ENCODE measurements at regions not wholly inside any gene's neighbourhood (a gene's known extent, or its start where the extent isn't known, plus 50 kb on each side); places are given as distances from the start of the nearest gene placed in this dataset.
"Not testable (repeated sequence)": the region's sequence is repeated elsewhere in the genome, so short reads cannot be mapped to it uniquely, and the experiment has no call there.

DNA sequence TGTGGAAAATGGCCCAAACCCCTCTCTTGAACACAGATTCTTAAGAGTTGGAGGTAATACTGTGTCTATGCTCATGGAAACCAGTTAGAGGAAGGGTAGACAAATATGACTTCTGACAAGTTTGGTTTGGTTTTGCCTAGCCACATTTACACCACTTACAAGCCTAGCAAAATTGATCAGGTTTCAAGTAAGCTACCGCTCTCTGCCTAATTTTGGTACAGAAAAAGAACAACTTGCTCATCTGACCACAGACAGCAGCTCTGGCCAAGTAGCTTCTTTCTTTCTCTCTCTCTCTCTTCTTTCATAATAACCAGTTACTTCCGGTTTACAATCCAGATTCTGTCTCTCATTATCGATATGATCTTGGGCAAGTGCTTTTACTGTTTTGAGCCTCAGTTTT is 260.0 kb downstream of the GLUD2 start:
- no peaks in the 10 kb centered on the region for H3K9me3 Mint-ChIP-seq
- peak overlapping the region; percentile 65 for H3K27ac Mint-ChIP-seq
- peaks cover 9% of the 10 kb centered on the region for H3K27me3 Mint-ChIP-seq
- no peaks in the 10 kb centered on the region for H3K36me3 Mint-ChIP-seq (ENCODE audit: low read depth)
- peaks cover 16% of the 10 kb centered on the region for H3K4me1 Mint-ChIP-seq (ENCODE audit: low read depth)
- no peak overlapping the region for H3K4me3 Mint-ChIP-seq

DNA sequence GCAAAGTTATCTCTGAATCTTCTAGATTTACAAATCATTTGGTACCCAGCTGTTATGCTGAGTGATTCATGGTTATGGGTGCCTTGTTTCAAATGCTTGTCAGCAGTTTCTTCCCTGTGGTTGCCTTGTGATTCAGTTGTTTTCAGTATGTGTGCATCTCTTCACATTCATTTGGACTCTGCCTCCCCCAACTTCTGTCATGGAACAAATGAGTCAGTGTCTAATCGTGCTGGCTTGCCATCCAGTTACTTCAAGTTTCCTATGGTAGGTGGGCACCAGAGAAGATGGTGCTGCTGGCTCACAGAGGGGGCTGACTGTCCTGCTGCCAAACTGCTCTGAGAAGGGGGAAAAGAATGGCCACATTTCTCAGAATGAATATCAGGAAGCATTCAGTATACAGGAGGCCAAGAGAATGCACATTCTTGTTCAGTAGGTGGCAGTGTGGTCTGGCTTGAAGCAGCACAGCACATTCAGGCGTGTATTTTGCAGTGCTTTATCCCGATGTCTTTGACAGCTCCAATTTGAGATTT is 260.9 kb downstream of the GLUD2 start:
- no peaks in the 10 kb centered on the region for H3K36me3 Mint-ChIP-seq (ENCODE audit: low read depth)
- peak overlapping the region; percentile 49 for H3K4me3 Mint-ChIP-seq
- H3K4me1 Mint-ChIP-seq (ENCODE audit: low read depth) = peaks cover 16% of the 10 kb centered on the region
- H3K9me3 Mint-ChIP-seq = no peaks in the 10 kb centered on the region
- H3K27me3 Mint-ChIP-seq = peaks cover 9% of the 10 kb centered on the region
- H3K27ac Mint-ChIP-seq = peak overlapping the region; percentile 85

GRCh38 chrX:121310820-121311219 is 263.4 kb downstream of the GLUD2 start:
- Mint-ChIP-seq H3K27me3 (no peaks in the 10 kb centered on the region), H3K4me3 (no peak overlapping the region), H3K4me1 (ENCODE audit: low read depth) (peaks cover 16% of the 10 kb centered on the region), H3K27ac (no peak overlapping the region), H3K36me3 (ENCODE audit: low read depth) (no peaks in the 10 kb centered on the region), H3K9me3 (no peaks in the 10 kb centered on the region)

DNA sequence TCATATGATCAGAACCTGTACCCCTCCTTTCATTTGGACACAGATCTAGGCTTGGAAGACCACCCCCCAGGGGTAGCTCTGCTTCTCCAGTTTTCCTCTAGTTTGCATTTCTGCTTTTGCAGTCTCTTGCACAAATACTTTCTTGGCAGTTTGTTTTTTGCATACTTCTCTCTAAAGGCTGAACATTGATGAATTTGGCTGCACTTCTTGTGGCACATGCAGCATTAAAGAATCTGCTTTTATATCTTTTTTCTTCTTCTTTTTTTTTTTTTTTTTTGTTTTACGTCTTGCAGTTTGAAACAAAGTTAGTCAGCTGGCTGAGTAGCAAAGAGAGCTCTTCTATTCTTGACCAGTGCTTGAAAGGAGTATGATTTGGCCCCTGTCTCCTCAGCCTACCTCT is 273.0 kb downstream of the GLUD2 start:
- Mint-ChIP-seq H3K36me3 (ENCODE audit: low read depth) (no peaks in the 10 kb centered on the region), H3K4me3 (no peak overlapping the region), H3K9me3 (no peaks in the 10 kb centered on the region)

GRCh38 chrX:121322159-121322558 is 274.7 kb downstream of the GLUD2 start:
- Mint-ChIP-seq H3K4me3 (no peak overlapping the region), H3K36me3 (ENCODE audit: low read depth) (no peaks in the 10 kb centered on the region), H3K9me3 (no peaks in the 10 kb centered on the region), H3K27ac (no peak overlapping the region), H3K4me1 (ENCODE audit: low read depth) (no peaks in the 10 kb centered on the region), H3K27me3 (peaks cover 4% of the 10 kb centered on the region)

More for the DNA sequence above, 273.0 kb downstream of the GLUD2 start:
- no peaks in the 10 kb centered on the region for H3K4me1 Mint-ChIP-seq (ENCODE audit: low read depth)
- peaks cover 4% of the 10 kb centered on the region for H3K27me3 Mint-ChIP-seq
- no peak overlapping the region for H3K27ac Mint-ChIP-seq

GRCh38 chrX:121323337-121323736 is 275.9 kb downstream of the GLUD2 start:
- Mint-ChIP-seq H3K9me3 (no peaks in the 10 kb centered on the region), H3K4me1 (ENCODE audit: low read depth) (no peaks in the 10 kb centered on the region), H3K27ac (no peak overlapping the region), H3K27me3 (peaks cover 4% of the 10 kb centered on the region), H3K36me3 (ENCODE audit: low read depth) (no peaks in the 10 kb centered on the region), H3K4me3 (no peak overlapping the region)

DNA sequence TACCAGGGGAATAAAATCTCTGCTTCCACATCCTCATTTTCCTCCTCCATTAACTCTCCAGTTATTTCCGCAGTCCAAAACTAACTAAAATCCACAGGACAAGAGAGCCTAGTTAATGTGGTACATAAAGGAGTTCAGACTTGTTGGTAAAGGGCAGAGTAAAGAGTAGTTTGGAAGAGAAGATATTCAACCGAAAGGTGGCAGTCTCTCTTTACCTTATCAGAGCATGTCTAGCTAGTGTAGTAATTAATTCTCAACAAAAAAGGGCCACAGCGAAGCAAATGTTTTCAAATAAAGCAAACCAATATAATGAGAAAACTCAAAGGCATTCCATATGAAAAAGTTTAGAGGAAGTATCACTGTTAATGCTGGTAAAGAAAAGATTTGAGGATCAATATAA is 286.5 kb downstream of the GLUD2 start:
- no peaks in the 10 kb centered on the region for H3K4me1 Mint-ChIP-seq (ENCODE audit: low read depth)
- H3K9me3 Mint-ChIP-seq = no peaks in the 10 kb centered on the region
- H3K4me3 Mint-ChIP-seq = no peak overlapping the region
- no peak overlapping the region for H3K27ac Mint-ChIP-seq
- no peaks in the 10 kb centered on the region for H3K36me3 Mint-ChIP-seq (ENCODE audit: low read depth)
- H3K27me3 Mint-ChIP-seq = no peaks in the 10 kb centered on the region

DNA sequence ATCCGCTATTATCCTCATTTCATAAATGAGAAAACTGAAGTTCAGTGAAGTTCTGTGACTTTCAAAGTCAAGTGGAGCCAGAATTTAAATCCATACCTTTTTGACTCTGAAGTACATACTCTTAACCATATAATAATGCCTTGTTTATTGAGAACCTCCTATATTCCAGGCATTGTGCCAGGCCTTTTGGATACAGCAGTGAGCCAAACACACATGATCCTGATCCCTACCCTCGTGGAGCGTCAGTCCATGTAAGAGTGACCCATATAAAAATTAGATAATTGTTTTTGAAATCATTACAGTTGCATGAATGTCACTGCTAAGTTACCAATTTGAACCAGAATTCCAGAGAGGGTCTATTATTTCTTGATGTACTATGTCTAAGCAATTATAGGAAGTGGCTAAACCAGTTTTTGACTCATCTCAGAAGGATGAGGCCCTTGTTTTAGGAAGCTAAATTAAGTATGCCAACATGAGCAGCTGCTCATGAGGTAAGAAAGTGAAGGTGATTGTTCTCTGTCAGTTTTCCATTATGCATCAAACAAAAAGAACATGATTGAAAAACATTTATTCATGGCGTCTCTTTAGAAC is 289.5 kb downstream of the GLUD2 start:
- no peaks in the 10 kb centered on the region for H3K27me3 Mint-ChIP-seq
- H3K4me3 Mint-ChIP-seq = no peak overlapping the region
- no peaks in the 10 kb centered on the region for H3K4me1 Mint-ChIP-seq (ENCODE audit: low read depth)
- H3K27ac Mint-ChIP-seq = no peak overlapping the region
- no peaks in the 10 kb centered on the region for H3K36me3 Mint-ChIP-seq (ENCODE audit: low read depth)
- H3K9me3 Mint-ChIP-seq = no peaks in the 10 kb centered on the region

DNA sequence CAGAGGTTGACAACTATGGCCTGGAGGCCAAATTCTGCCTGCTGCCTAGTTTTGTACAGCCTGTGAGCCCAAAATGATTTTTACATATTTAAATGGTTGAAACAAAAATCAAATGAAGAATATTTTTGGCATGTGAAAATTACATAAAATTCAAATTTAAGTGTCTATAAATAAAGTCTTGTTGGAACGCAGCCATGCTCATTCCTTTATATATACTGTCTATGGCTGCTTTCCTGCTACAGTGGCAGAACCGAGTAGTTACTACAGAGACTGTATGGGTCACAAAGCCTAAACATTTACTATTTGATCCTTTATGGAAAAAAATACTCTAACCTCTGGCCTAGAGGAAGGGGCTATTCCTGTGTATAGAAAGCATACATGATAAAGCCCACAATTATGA is 290.4 kb downstream of the GLUD2 start:
- H3K27ac Mint-ChIP-seq = no peak overlapping the region
- no peaks in the 10 kb centered on the region for H3K9me3 Mint-ChIP-seq
- H3K4me1 Mint-ChIP-seq (ENCODE audit: low read depth) = no peaks in the 10 kb centered on the region
- H3K4me3 Mint-ChIP-seq = no peak overlapping the region
- H3K36me3 Mint-ChIP-seq (ENCODE audit: low read depth) = no peaks in the 10 kb centered on the region
- H3K27me3 Mint-ChIP-seq = no peaks in the 10 kb centered on the region

GRCh38 chrX:121349263-121349662 is 301.9 kb downstream of the GLUD2 start:
- Mint-ChIP-seq H3K27ac (no peak overlapping the region), H3K36me3 (ENCODE audit: low read depth) (no peaks in the 10 kb centered on the region), H3K9me3 (no peaks in the 10 kb centered on the region), H3K27me3 (no peaks in the 10 kb centered on the region), H3K4me3 (no peak overlapping the region), H3K4me1 (ENCODE audit: low read depth) (no peaks in the 10 kb centered on the region)

DNA sequence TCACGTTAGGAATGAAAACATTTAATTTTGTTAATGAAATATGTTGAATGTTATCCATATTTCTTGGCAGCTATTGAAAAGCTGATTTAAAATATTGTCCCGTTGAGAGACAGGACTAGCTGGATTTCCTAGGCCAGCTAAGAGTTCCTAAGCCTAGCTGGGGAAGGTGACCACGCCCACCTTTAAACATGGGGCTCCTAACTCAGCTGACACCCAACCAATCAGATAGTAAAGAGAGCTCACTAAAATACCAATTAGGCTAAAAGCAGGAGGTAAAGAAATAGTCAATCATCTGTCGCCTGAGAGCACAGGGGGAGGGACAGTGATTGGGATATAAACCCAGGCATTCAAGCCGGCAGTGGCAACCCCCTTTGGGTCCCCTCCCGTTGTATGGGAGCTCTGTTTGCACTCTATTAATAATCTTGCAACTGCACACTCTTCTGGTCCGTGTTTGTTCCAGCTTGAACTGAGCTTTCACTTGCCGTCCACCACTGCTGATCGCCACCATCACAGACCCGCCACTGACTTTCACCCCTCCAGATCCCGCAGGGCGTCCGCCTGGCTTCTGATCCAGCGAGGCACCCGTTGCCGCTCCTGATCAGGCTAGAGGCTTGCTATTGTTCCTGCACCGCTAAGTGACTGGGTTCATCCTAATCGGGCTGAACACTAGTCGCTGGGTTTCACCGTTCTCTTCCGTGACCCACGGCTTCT is 308.9 kb downstream of the GLUD2 start:
- Mint-ChIP-seq H3K9me3 (no peaks in the 10 kb centered on the region), H3K27me3 (no peaks in the 10 kb centered on the region), H3K27ac (no peak overlapping the region), H3K36me3 (ENCODE audit: low read depth) (no peaks in the 10 kb centered on the region), H3K4me1 (ENCODE audit: low read depth) (no peaks in the 10 kb centered on the region), H3K4me3 (no peak overlapping the region)

DNA sequence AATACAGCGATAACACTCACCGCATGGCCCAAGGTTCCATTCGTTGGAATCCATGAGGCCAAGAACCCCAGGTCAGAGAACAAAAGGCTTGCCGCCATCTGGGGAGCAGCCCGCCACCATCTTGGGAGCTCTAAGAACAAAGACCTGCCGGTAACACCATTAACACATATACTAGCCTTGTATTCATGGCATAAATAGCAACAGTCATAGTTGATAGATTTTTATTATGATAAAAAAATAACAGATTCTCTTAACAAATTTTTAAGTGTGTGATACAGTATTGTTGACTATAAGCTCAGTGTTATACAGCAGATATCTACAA is 309.4 kb downstream of the GLUD2 start:
- no peaks in the 10 kb centered on the region for H3K9me3 Mint-ChIP-seq
- H3K4me3 Mint-ChIP-seq = no peak overlapping the region
- H3K27me3 Mint-ChIP-seq = no peaks in the 10 kb centered on the region
- no peak overlapping the region for H3K27ac Mint-ChIP-seq
- no peaks in the 10 kb centered on the region for H3K36me3 Mint-ChIP-seq (ENCODE audit: low read depth)
- no peaks in the 10 kb centered on the region for H3K4me1 Mint-ChIP-seq (ENCODE audit: low read depth)

DNA sequence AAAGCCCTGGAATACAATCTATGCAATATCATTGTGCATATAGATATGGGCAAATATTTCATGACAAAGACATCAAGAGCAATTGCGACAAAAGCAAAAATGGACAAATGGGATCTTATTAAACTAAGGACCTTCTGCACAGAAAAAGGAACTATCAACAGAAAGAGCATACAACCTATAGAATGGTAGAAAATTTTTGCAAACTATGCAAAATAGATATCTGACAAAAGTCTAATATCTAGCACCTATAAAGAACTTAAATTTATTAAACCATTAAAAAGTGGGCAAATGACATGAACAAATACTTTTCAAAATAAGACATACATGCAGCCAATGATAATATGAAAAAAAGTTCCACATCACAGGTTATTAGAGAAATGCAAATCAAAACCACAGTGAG is 312.9 kb downstream of the GLUD2 start:
- Mint-ChIP-seq H3K9me3 (no peaks in the 10 kb centered on the region), H3K27me3 (no peaks in the 10 kb centered on the region), H3K4me3 (no peak overlapping the region), H3K36me3 (ENCODE audit: low read depth) (no peaks in the 10 kb centered on the region), H3K4me1 (ENCODE audit: low read depth) (no peaks in the 10 kb centered on the region), H3K27ac (no peak overlapping the region)

- H3K4me3 Mint-ChIP-seq = no peak overlapping the region
- H3K9me3 Mint-ChIP-seq = no peaks in the 10 kb centered on the region
- H3K4me1 Mint-ChIP-seq (ENCODE audit: low read depth) = no peaks in the 10 kb centered on the region
- no peak overlapping the region for H3K27ac Mint-ChIP-seq
- H3K27me3 Mint-ChIP-seq = no peaks in the 10 kb centered on the region
- no peaks in the 10 kb centered on the region for H3K36me3 Mint-ChIP-seq (ENCODE audit: low read depth)
These were observed 318.3 kb downstream of the GLUD2 start for GRCh38 chrX:121365572-121366161.

GRCh38 chrX:121374471-121374870 is 327.1 kb downstream of the GLUD2 start:
- no peaks in the 10 kb centered on the region for H3K27me3 Mint-ChIP-seq
- no peak overlapping the region for H3K4me3 Mint-ChIP-seq

GRCh38 chrX:121381915-121382314 is 334.5 kb downstream of the GLUD2 start:
- H3K9me3 Mint-ChIP-seq; H3K4me3 Mint-ChIP-seq; H3K36me3 Mint-ChIP-seq (ENCODE audit: low read depth); H3K27ac Mint-ChIP-seq; H3K4me1 Mint-ChIP-seq (ENCODE audit: low read depth); H3K27me3 Mint-ChIP-seq: not testable (repeated sequence)

More at GRCh38 chrX:121374471-121374870, 327.1 kb downstream of the GLUD2 start:
- H3K4me1 Mint-ChIP-seq (ENCODE audit: low read depth) = no peaks in the 10 kb centered on the region
- H3K9me3 Mint-ChIP-seq = no peaks in the 10 kb centered on the region
- no peak overlapping the region for H3K27ac Mint-ChIP-seq
- no peaks in the 10 kb centered on the region for H3K36me3 Mint-ChIP-seq (ENCODE audit: low read depth)
